ENCODE measurements at regions not wholly inside any gene's neighbourhood (a gene's known extent, or its start where the extent isn't known, plus 50 kb on each side); places are given as distances from the start of the nearest gene placed in this dataset.

DNA sequence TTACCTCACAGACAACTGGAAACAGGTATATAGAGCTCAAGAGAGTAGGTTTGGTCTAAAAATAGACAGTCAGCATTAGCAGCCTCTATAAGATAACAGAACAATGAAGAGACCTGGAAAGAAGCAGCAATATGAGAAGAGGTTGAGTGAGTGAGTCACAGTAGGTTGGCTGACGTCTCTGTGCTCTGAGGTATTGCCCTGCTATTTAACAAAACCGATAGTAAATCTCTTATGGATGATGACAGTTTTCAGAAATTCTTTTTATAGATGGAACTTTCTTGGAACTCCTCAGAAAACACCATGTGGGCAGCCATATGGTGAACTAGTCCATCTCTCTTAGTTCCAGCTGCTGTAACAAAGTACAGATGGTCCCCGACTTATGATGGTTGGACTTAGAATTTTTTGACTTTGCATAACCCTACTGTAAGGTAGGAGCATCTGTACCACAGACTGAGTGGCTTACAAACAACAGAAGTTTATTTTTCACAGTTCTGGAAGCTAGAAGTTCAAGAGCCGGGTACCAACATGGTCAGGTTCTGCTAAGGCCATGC lies 123.5 kb downstream of the MBD2 start:
- Histone ChIP-seq H3K27ac (no peak overlapping the region), H3K9me3 (ENCODE audit: low read depth, low read length) (no peaks in the 10 kb centered on the region), H3K4me3 (no peak overlapping the region), H3K36me3 (ENCODE audit: insufficient read depth, low read length) (no peaks in the 10 kb centered on the region), H3K9ac (ENCODE audit: insufficient read length) (no peak overlapping the region)
- TF ChIP-seq FOXP2 (optimal IDR thresholded peaks at IDR 0.05; ENCODE audit: control extremely low read depth, extremely low read length, insufficient read depth), result no peak
- no peak for TF ChIP-seq POLR2AphosphoS5 (IDR thresholded peaks at IDR 0.05; ENCODE audit: borderline replicate concordance, low read depth, low read length)
- no peak for TF ChIP-seq EZH2 (IDR thresholded peaks at IDR 0.05)
- DNase-seq (ENCODE audit: low read depth, low spot score), result no peak

DNA sequence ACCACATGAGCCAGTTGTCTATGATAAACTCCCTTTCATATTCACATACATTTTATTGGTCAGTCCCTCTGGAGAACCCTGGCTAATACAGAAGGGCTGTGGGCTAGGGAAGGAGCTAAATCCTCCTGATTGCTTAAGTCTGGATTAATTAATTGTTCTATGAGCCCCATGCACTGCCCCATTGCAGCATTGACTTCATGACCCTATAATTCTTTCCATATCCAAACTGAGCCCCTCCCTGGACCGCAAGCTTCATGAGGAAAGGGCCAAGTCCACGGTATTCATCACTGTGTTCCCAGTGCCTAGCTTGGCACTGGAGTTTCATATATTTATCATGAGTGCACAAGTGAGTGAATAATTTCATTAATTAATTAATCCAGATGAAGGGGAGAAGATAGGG lies 124.0 kb downstream of the MBD2 start:
- Histone ChIP-seq H3K36me3 (ENCODE audit: insufficient read depth, low read length) (no peaks in the 10 kb centered on the region), H3K4me3 (no peak overlapping the region), H3K27ac (no peak overlapping the region), H3K9me3 (ENCODE audit: low read depth, low read length) (no peaks in the 10 kb centered on the region), H3K9ac (ENCODE audit: insufficient read length) (no peak overlapping the region)
- TF ChIP-seq EZH2 (IDR thresholded peaks at IDR 0.05), result no peak
- DNase-seq (ENCODE audit: low read depth, low spot score), result no peak

DNA sequence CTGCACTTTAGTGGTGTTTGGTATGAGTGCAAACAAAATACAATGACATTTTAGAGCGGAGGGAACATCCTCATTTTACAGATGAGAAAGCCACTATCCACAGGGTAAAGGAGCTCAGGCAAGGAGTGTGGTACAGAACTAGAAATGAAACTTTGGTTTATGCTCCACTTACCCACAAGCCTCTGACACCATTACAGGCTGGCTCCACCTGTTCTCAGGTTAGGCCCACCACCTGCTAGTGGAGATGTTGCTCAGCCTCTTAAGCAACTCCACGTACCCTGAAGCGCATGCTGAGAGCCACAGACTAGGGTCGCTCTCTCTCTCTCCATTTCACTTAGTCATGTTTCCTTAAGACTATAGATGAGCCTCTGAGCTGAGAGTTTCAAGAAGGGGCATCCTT lies 130.0 kb downstream of the MBD2 start:
- Histone ChIP-seq H3K36me3 (ENCODE audit: insufficient read depth, low read length) (no peaks in the 10 kb centered on the region), H3K9me3 (ENCODE audit: low read depth, low read length) (no peaks in the 10 kb centered on the region), H3K9ac (ENCODE audit: insufficient read length) (no peak overlapping the region), H3K4me3 (no peak overlapping the region), H3K27ac (no peak overlapping the region)
- TF ChIP-seq EZH2 (IDR thresholded peaks at IDR 0.05) (no peak), POLR2AphosphoS5 (IDR thresholded peaks at IDR 0.05; ENCODE audit: borderline replicate concordance, low read depth, low read length) (no peak), FOXP2 (optimal IDR thresholded peaks at IDR 0.05; ENCODE audit: control extremely low read depth, extremely low read length, insufficient read depth) (no peak)
- DNase-seq (ENCODE audit: low read depth, low spot score), result no peak

DNA sequence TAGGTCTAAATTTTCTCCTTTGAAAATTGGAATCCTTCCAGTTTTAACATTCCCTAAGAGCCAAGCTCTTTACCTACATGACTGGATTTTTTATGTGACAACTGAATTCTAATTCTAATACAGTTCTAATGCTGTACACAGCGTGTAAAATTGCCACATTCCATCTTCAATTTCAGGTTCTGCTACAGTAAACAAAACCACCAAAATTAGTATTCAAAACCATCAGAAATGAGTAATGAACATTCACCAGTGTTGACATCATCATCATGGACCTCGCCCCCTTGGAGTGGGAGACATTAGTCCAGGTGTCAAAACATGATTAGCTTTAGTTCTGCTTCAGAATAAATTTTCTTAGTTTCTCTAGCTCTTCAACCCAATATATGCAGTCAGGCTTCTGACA lies 133.6 kb downstream of the MBD2 start:
- Histone ChIP-seq H3K9me3 (ENCODE audit: low read depth, low read length) (no peaks in the 10 kb centered on the region), H3K9ac (ENCODE audit: insufficient read length) (no peak overlapping the region)
- TF ChIP-seq FOXP2 (optimal IDR thresholded peaks at IDR 0.05; ENCODE audit: control extremely low read depth, extremely low read length, insufficient read depth) (no peak), POLR2AphosphoS5 (IDR thresholded peaks at IDR 0.05; ENCODE audit: borderline replicate concordance, low read depth, low read length) (no peak), EZH2 (IDR thresholded peaks at IDR 0.05) (no peak)

DNA sequence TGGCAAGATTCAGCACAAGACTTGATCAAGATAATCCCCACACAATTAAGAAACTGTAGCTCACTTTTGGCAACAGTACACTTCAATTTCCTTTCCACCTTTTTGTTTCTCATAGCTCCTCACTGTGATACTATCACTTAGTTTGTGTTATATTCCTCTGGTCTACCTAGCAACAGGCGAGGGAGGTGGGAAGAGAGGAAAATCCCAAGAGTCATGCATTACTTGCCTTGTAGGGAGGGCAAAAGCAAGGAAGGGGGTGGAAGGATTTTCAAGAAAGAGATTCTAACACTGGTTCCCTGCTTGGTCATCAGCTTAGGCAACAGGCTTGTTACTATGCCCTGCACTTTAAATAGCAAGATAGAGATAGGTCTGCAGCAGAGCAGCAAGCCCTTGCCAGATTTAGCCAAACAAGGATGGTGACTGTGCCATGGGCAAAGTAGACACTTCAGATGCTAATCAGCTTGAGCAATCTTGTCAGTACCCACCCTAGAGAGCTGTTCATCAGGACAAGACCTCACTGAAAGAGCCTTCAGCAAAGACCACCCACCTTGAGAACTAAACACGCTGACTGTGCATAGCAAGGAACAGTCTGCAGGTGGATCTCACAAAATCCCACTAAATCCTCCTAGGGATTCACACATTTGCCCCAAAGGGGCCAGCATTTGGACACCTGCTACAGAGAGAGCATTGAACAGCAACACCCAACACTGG lies 134.6 kb downstream of the MBD2 start:
- no peak overlapping the region for H3K9ac ChIP-seq (ENCODE audit: insufficient read length)
- H3K27ac ChIP-seq, result no peak overlapping the region
- TF ChIP-seq EZH2 (IDR thresholded peaks at IDR 0.05), result no peak
- no peak for TF ChIP-seq FOXP2 (optimal IDR thresholded peaks at IDR 0.05; ENCODE audit: control extremely low read depth, extremely low read length, insufficient read depth)
- no peak for TF ChIP-seq POLR2AphosphoS5 (IDR thresholded peaks at IDR 0.05; ENCODE audit: borderline replicate concordance, low read depth, low read length)
- H3K9me3 ChIP-seq (ENCODE audit: low read depth, low read length), result no peaks in the 10 kb centered on the region
- DNase-seq (ENCODE audit: low read depth, low spot score), result no peak
- no peaks in the 10 kb centered on the region for H3K36me3 ChIP-seq (ENCODE audit: insufficient read depth, low read length)
- H3K4me3 ChIP-seq, result no peak overlapping the region

More for the DNA sequence above, 133.6 kb downstream of the MBD2 start:
- DNase-seq (ENCODE audit: low read depth, low spot score), result no peak
- no peaks in the 10 kb centered on the region for H3K36me3 ChIP-seq (ENCODE audit: insufficient read depth, low read length)
- H3K27ac ChIP-seq, result no peak overlapping the region
- H3K4me3 ChIP-seq, result no peak overlapping the region

DNA sequence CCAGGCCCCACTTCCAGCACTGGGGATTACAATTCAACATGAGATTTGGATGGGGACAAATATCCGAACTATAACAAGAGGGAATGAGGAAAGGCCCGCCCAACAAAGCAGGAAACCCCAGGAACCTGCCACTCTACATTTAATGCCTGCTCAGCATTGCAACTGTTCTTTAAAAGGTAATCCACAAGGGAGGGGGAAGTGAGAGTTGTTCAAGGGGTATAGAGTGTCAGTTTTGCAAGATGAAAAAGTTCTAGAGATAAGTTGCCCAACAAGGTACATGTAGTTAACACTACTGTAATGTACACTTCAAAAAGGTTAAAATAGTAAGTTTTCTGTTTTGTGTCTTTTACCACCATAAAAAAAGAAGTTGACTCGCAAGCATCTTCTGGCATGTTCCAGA lies 137.6 kb downstream of the MBD2 start:
- H3K9ac ChIP-seq (ENCODE audit: insufficient read length), result no peak overlapping the region

DNA sequence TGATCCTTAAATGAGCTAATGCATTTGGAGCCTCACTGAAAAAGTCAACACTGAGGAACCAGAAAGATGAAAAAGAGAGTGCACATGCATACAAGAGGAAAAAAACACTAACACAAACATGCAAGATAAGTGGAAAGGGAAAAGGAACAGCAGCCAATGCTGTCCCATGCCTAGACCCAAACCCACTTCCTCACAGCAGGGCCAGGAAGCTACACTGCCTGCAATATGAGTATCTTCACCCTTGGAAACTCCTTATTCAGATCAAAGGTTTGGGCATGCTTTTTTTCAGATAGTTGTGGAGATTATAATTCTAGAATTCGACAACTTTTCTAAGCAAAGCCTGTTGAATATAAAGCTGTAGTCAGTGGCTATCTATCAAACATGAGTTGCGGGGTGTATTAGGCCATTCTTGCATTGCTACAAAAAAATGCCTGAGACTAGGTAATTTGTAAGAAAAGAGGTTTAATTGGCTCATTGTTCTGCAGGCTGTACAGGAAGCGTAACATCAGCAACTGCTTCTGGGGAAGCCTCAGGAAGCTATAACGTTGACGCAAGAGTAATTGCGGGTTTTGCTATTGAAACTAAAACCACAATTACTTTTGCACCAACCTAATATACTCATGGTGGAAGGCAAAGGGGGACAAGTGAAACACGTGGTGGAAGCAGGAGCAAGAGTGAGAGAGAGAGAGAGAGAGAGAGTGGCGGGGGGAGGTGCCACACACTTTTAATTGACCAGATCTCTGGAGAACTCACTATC lies 138.2 kb downstream of the MBD2 start:
- H3K9ac ChIP-seq (ENCODE audit: insufficient read length), result no peak overlapping the region
- H3K27ac ChIP-seq, result peak overlapping the region; percentile 62; the same call in 1 of the 2 replicates
- TF ChIP-seq FOXP2 (optimal IDR thresholded peaks at IDR 0.05; ENCODE audit: control extremely low read depth, extremely low read length, insufficient read depth) (no peak), POLR2AphosphoS5 (IDR thresholded peaks at IDR 0.05; ENCODE audit: borderline replicate concordance, low read depth, low read length) (peak; percentile 37; the same call in 1 of the 2 replicates)
- H3K9me3 ChIP-seq (ENCODE audit: low read depth, low read length), result no peaks in the 10 kb centered on the region
- DNase-seq (ENCODE audit: low read depth, low spot score), result peak; percentile 72
- H3K4me3 ChIP-seq, result peak overlapping the region; percentile 36; the same call in 1 of the 2 replicates
- no peaks in the 10 kb centered on the region for H3K36me3 ChIP-seq (ENCODE audit: insufficient read depth, low read length)

More for the DNA sequence above, 137.6 kb downstream of the MBD2 start:
- Histone ChIP-seq H3K27ac (peak overlapping the region; percentile 62; the same call in 1 of the 2 replicates), H3K9me3 (ENCODE audit: low read depth, low read length) (no peaks in the 10 kb centered on the region), H3K36me3 (ENCODE audit: insufficient read depth, low read length) (no peaks in the 10 kb centered on the region), H3K4me3 (peak overlapping the region; percentile 36; the same call in 1 of the 2 replicates)
- no peak for TF ChIP-seq FOXP2 (optimal IDR thresholded peaks at IDR 0.05; ENCODE audit: control extremely low read depth, extremely low read length, insufficient read depth)
- DNase-seq (ENCODE audit: low read depth, low spot score), result no peak

DNA sequence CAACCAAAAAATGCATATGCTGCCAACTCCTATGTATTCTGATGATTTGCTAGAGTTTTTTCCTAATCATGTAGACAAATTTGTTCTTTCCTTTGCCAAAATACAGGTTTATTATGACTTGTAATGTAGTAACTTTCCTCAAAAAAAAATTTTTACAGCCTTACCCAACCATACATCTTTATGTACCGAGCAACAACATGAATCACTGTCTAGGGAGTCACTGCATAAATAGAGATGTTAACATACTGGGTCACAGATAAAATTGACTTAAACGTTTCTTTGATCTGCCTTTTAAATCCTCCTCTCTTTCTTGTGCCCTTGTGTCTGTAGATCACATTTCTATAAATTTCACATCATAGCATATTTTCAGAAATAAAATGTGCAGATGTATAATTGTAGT lies 143.6 kb downstream of the MBD2 start:
- DNase-seq (ENCODE audit: low read depth, low spot score), result no peak

More for the DNA sequence above, 143.6 kb downstream of the MBD2 start:
- no peak for TF ChIP-seq POLR2AphosphoS5 (IDR thresholded peaks at IDR 0.05; ENCODE audit: borderline replicate concordance, low read depth, low read length)
- TF ChIP-seq EZH2 (IDR thresholded peaks at IDR 0.05), result no peak
- TF ChIP-seq FOXP2 (optimal IDR thresholded peaks at IDR 0.05; ENCODE audit: control extremely low read depth, extremely low read length, insufficient read depth), result no peak
- Histone ChIP-seq H3K4me3 (no peak overlapping the region), H3K36me3 (ENCODE audit: insufficient read depth, low read length) (no peaks in the 10 kb centered on the region), H3K9me3 (ENCODE audit: low read depth, low read length) (no peaks in the 10 kb centered on the region), H3K9ac (ENCODE audit: insufficient read length) (no peak overlapping the region), H3K27ac (no peak overlapping the region)
